Karpas-422 (cell line): ENCODE measurements at regions not wholly inside any gene's neighbourhood (a gene's known extent, or its start where the extent isn't known, plus 50 kb on each side); places are given as distances from the start of the nearest gene placed in this dataset.

Experiments used
- DNase-seq: peaks from one replicate; pipeline ENCODE4 v3.0.0-alpha.2; 2015
- H2AFZ ChIP-seq: fragments of 200-600 bp; sonication (generic); 2 replicates; pipeline ENCODE4 v1.6.1; 2014; ENCODE audit warnings: antibody characterized with exemption, low read length, mixed read lengths
- H3K27ac ChIP-seq: fragments of 200-600 bp; sonication (generic); 2 replicates; pipeline ENCODE4 v1.5.1; 2014; ENCODE audit warnings: mild to moderate bottlenecking, low read length, moderate library complexity
- H3K27me3 ChIP-seq: fragments of 200-600 bp; sonication (generic); 2 replicates; pipeline ENCODE4 v1.6.1; 2014; ENCODE audit warnings: low read length, mixed read lengths
- H3K36me3 ChIP-seq: fragments of 200-600 bp; sonication (generic); 2 replicates; pipeline ENCODE4 v1.6.1; 2014; ENCODE audit warnings: low read length, mixed read lengths; ENCODE audit not compliant: insufficient read depth
- H3K4me1 ChIP-seq: fragments of 200-600 bp; sonication (generic); 2 replicates; pipeline ENCODE4 v1.6.1; 2014; ENCODE audit warnings: mild to moderate bottlenecking, low read length, mixed read lengths
- H3K4me2 ChIP-seq: fragments of 200-600 bp; sonication (generic); 2 replicates; pipeline ENCODE4 v1.6.1; 2014; ENCODE audit warnings: low read length, low read depth, mild to moderate bottlenecking; ENCODE audit not compliant: poor library complexity, severe bottlenecking
- H3K4me3 ChIP-seq: fragments of 200-600 bp; sonication (generic); 2 replicates; pipeline ENCODE4 v1.5.1; 2014; ENCODE audit warnings: mild to moderate bottlenecking, antibody characterized with exemption, low read length, mixed read lengths
- H3K79me2 ChIP-seq: fragments of 200-600 bp; sonication (generic); 2 replicates; pipeline ENCODE4 v1.6.1; 2014; ENCODE audit warnings: mild to moderate bottlenecking, low read length, mixed read lengths
- H3K9ac ChIP-seq: fragments of 200-600 bp; sonication (generic); 2 replicates; pipeline ENCODE4 v1.6.0; 2014; ENCODE audit warnings: low read length
- H3K9me2 ChIP-seq: fragments of 200-600 bp; sonication (generic), shearing (Covaris generic); replicated peaks from 2 replicates; pipeline ENCODE4 v1.6.0; 2014; ENCODE audit warnings: mild to moderate bottlenecking, low read length, moderate library complexity; ENCODE audit not compliant: insufficient read depth
- H3K9me3 ChIP-seq: fragments of 300-700, 200-600 bp; sonication (generic); 2 replicates; pipeline ENCODE4 v1.6.1; 2014; ENCODE audit warnings: low read length, mixed read lengths
- H4K20me1 ChIP-seq: fragments of 200-600 bp; sonication (generic); 2 replicates; pipeline ENCODE4 v1.6.1; 2014; ENCODE audit warnings: mild to moderate bottlenecking, antibody characterized with exemption, low read length, low read depth; ENCODE audit not compliant: insufficient read depth

- Histone ChIP-seq H3K4me2 (no peak overlapping the region), H3K9me2 (no peaks in the 10 kb centered on the region), H3K27ac (no peak overlapping the region), H3K4me3 (no peak overlapping the region), H3K79me2 (no peaks in the 10 kb centered on the region), H3K4me1 (no peaks in the 10 kb centered on the region), H4K20me1 (no peaks in the 10 kb centered on the region), H3K9me3 (no peaks in the 10 kb centered on the region), H3K27me3 (no peaks in the 10 kb centered on the region), H3K36me3 (no peaks in the 10 kb centered on the region), H2AFZ (no peak overlapping the region), H3K9ac (no peak overlapping the region)
- DNase-seq: no peak
Measured at GRCh38 chr13:31053091-31053490, 108.6 kb downstream of the HSPH1 start.

GRCh38 chr13:31052478-31052877 is 109.2 kb downstream of the HSPH1 start:
- no peaks in the 10 kb centered on the region for H4K20me1 ChIP-seq
- DNase-seq: no peak
- no peaks in the 10 kb centered on the region for H3K9me2 ChIP-seq
- H3K79me2 ChIP-seq: no peaks in the 10 kb centered on the region
- no peak overlapping the region for H2AFZ ChIP-seq
- no peak overlapping the region for H3K4me3 ChIP-seq
- H3K9ac ChIP-seq: no peak overlapping the region
- H3K27ac ChIP-seq: no peak overlapping the region
- H3K4me2 ChIP-seq: no peak overlapping the region
- H3K4me1 ChIP-seq: no peaks in the 10 kb centered on the region
- no peaks in the 10 kb centered on the region for H3K9me3 ChIP-seq
- H3K36me3 ChIP-seq: no peaks in the 10 kb centered on the region
- H3K27me3 ChIP-seq: no peaks in the 10 kb centered on the region

- H3K4me2 ChIP-seq: no peak overlapping the region
- no peaks in the 10 kb centered on the region for H3K27me3 ChIP-seq
- no peak overlapping the region for H2AFZ ChIP-seq
- H3K4me3 ChIP-seq: no peak overlapping the region
- H3K4me1 ChIP-seq: no peaks in the 10 kb centered on the region
- no peaks in the 10 kb centered on the region for H3K9me3 ChIP-seq
- no peak for DNase-seq
- H4K20me1 ChIP-seq: no peaks in the 10 kb centered on the region
- no peak overlapping the region for H3K27ac ChIP-seq
- H3K9me2 ChIP-seq: no peaks in the 10 kb centered on the region
- H3K9ac ChIP-seq: no peak overlapping the region
- H3K36me3 ChIP-seq: no peaks in the 10 kb centered on the region
- H3K79me2 ChIP-seq: no peaks in the 10 kb centered on the region
Measured at GRCh38 chr13:31051999-31052398, 109.7 kb downstream of the HSPH1 start.

GRCh38 chr13:31050486-31051400 is 111.0 kb downstream of the HSPH1 start:
- Histone ChIP-seq H3K4me3 (no peak overlapping the region), H3K27ac (no peak overlapping the region), H4K20me1 (no peaks in the 10 kb centered on the region), H3K27me3 (no peaks in the 10 kb centered on the region), H3K9ac (no peak overlapping the region), H3K36me3 (no peaks in the 10 kb centered on the region), H3K4me1 (no peaks in the 10 kb centered on the region), H3K9me2 (no peaks in the 10 kb centered on the region), H3K9me3 (no peaks in the 10 kb centered on the region), H2AFZ (no peak overlapping the region), H3K4me2 (no peak overlapping the region), H3K79me2 (no peaks in the 10 kb centered on the region)
- no peak for DNase-seq

- Histone ChIP-seq H3K4me2 (no peak overlapping the region), H3K9me3 (no peaks in the 10 kb centered on the region), H3K27ac (no peak overlapping the region), H3K4me3 (no peak overlapping the region), H3K9ac (no peak overlapping the region), H4K20me1 (no peaks in the 10 kb centered on the region), H3K79me2 (no peaks in the 10 kb centered on the region), H2AFZ (no peak overlapping the region), H3K4me1 (peaks cover under 1% of the 10 kb centered on the region; the same call in 1 of the 2 replicates), H3K27me3 (no peaks in the 10 kb centered on the region), H3K9me2 (no peaks in the 10 kb centered on the region), H3K36me3 (no peaks in the 10 kb centered on the region)
- DNase-seq: no peak
Measured at GRCh38 chr13:31049833-31050232, 111.9 kb downstream of the HSPH1 start.

- Histone ChIP-seq H3K9me3 (no peaks in the 10 kb centered on the region), H3K36me3 (no peaks in the 10 kb centered on the region), H4K20me1 (no peaks in the 10 kb centered on the region), H3K4me2 (no peak overlapping the region), H3K4me3 (no peak overlapping the region), H3K27me3 (no peaks in the 10 kb centered on the region), H3K79me2 (no peaks in the 10 kb centered on the region), H3K27ac (no peak overlapping the region), H2AFZ (no peak overlapping the region), H3K9ac (no peak overlapping the region), H3K9me2 (no peaks in the 10 kb centered on the region), H3K4me1 (peaks cover 4% of the 10 kb centered on the region; the same call in 1 of the 2 replicates)
- no peak for DNase-seq
Measured at GRCh38 chr13:31049083-31049482, 112.6 kb downstream of the HSPH1 start.

- no peak overlapping the region for H3K4me2 ChIP-seq
- no peaks in the 10 kb centered on the region for H3K9me2 ChIP-seq
- peaks cover 4% of the 10 kb centered on the region; the same call in 1 of the 2 replicates for H3K4me1 ChIP-seq
- H3K4me3 ChIP-seq: no peak overlapping the region
- no peaks in the 10 kb centered on the region for H3K79me2 ChIP-seq
- H3K36me3 ChIP-seq: no peaks in the 10 kb centered on the region
- H2AFZ ChIP-seq: no peak overlapping the region
- no peaks in the 10 kb centered on the region for H4K20me1 ChIP-seq
- H3K9me3 ChIP-seq: no peaks in the 10 kb centered on the region
- H3K9ac ChIP-seq: no peak overlapping the region
- DNase-seq: no peak
- no peak overlapping the region for H3K27ac ChIP-seq
- H3K27me3 ChIP-seq: no peaks in the 10 kb centered on the region
Measured at GRCh38 chr13:31048521-31048920, 113.2 kb downstream of the HSPH1 start.

GRCh38 chr13:31046711-31047279 is 114.3 kb downstream of the TEX26 start:
- no peak overlapping the region for H2AFZ ChIP-seq
- no peak overlapping the region for H3K9ac ChIP-seq
- no peak overlapping the region for H3K27ac ChIP-seq
- no peak for DNase-seq
- no peaks in the 10 kb centered on the region for H3K27me3 ChIP-seq
- peaks cover 4% of the 10 kb centered on the region; the same call in 1 of the 2 replicates for H3K4me1 ChIP-seq
- no peaks in the 10 kb centered on the region for H3K79me2 ChIP-seq
- no peaks in the 10 kb centered on the region for H3K36me3 ChIP-seq
- H3K4me2 ChIP-seq: no peak overlapping the region
- H4K20me1 ChIP-seq: no peaks in the 10 kb centered on the region
- H3K4me3 ChIP-seq: no peak overlapping the region
- no peaks in the 10 kb centered on the region for H3K9me3 ChIP-seq
- no peaks in the 10 kb centered on the region for H3K9me2 ChIP-seq
